ENCODE measurements at regions not wholly inside any gene's neighbourhood (a gene's known extent, or its start where the extent isn't known, plus 50 kb on each side); places are given as distances from the start of the nearest gene placed in this dataset.
"Not testable (repeated sequence)": the region's sequence is repeated elsewhere in the genome, so short reads cannot be mapped to it uniquely, and the experiment has no call there.

- no peak overlapping the region for H3K27ac ChIP-seq
- TF ChIP-seq, protein P1, sequence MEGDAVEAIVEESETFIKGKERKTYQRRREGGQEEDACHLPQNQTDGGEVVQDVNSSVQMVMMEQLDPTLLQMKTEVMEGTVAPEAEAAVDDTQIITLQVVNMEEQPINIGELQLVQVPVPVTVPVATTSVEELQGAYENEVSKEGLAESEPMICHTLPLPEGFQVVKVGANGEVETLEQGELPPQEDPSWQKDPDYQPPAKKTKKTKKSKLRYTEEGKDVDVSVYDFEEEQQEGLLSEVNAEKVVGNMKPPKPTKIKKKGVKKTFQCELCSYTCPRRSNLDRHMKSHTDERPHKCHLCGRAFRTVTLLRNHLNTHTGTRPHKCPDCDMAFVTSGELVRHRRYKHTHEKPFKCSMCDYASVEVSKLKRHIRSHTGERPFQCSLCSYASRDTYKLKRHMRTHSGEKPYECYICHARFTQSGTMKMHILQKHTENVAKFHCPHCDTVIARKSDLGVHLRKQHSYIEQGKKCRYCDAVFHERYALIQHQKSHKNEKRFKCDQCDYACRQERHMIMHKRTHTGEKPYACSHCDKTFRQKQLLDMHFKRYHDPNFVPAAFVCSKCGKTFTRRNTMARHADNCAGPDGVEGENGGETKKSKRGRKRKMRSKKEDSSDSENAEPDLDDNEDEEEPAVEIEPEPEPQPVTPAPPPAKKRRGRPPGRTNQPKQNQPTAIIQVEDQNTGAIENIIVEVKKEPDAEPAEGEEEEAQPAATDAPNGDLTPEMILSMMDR (conservative IDR thresholded peaks at IDR 0.05), result no peak
- no peak for TF ChIP-seq ZFX (IDR thresholded peaks at IDR 0.05)
These were observed 1070.3 kb upstream of the CDH18 start for GRCh38 chr5:21058289-21058688.

- H3K27ac ChIP-seq, result no peak overlapping the region
- TF ChIP-seq, protein P1 (conservative IDR thresholded peaks at IDR 0.05), result no peak
- no peak for TF ChIP-seq ZFX (IDR thresholded peaks at IDR 0.05)
These were observed 1063.9 kb upstream of the CDH18 start for GRCh38 chr5:21051945-21052344.

- H3K27ac ChIP-seq, result no peak overlapping the region
- no peak for TF ChIP-seq ZFX (IDR thresholded peaks at IDR 0.05)
- TF ChIP-seq, protein P1 (conservative IDR thresholded peaks at IDR 0.05), result no peak
These were observed 1061.9 kb upstream of the CDH18 start for GRCh38 chr5:21049901-21050300.

DNA sequence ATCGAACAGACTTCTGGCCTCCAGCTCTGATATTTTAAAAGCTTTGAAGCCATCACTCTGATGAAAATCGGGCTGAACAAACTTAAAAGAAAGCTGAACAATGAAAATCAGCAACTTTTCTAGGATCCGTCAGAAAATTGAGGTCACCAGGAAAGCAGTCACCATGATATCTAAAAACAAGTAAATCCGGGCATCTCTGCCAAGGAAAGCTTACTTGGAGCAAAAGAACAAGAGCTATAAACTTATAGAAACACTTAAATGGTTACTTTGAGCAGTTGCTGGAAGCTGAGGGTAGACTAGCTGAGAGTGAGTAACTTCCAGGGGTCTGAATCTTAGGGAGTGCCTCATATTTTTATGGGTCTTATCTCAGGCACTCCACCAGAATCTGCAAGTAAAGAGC is 1043.0 kb upstream of the CDH18 start:
- TF ChIP-seq, protein P1 (conservative IDR thresholded peaks at IDR 0.05), result no peak
- TF ChIP-seq ZFX (IDR thresholded peaks at IDR 0.05), result no peak
- no peak overlapping the region for H3K27ac ChIP-seq

GRCh38 chr5:21024966-21025365 is 1037.0 kb upstream of the CDH18 start:
- TF ChIP-seq, protein P1 (conservative IDR thresholded peaks at IDR 0.05), result no peak
- no peak for TF ChIP-seq ZFX (IDR thresholded peaks at IDR 0.05)
- no peak overlapping the region for H3K27ac ChIP-seq

DNA sequence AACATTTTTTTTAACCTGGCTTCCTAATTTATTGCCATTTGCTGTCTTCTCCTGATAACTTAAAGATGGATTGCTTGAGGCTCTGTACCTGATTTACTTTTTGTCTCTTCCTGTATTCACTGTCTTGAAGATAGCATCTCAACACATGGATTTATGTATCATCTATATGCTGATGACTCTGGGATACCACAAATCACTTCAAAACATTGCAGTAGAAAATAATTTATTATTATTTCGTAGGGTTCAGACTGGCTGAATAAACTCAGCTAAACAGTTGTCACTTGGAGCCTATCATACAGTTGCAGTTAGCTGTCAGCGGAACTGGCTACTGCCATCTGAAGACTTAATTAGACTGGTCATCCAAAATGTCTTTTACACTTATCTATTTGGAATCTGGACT is 1025.2 kb upstream of the CDH18 start:
- H3K27ac ChIP-seq, result no peak overlapping the region
- no peak for TF ChIP-seq ZFX (IDR thresholded peaks at IDR 0.05)
- TF ChIP-seq, protein P1 (conservative IDR thresholded peaks at IDR 0.05), result no peak

- TF ChIP-seq, protein P1 (conservative IDR thresholded peaks at IDR 0.05), result no peak
- TF ChIP-seq ZFX (IDR thresholded peaks at IDR 0.05), result no peak
- H3K27ac ChIP-seq, result no peak overlapping the region
These were observed 1019.8 kb upstream of the CDH18 start for GRCh38 chr5:21007781-21008180.

- H3K27ac ChIP-seq, result not testable (repeated sequence)
These were observed 1000.9 kb upstream of the CDH18 start for GRCh38 chr5:20988933-20989332.
